Erythroblast (primary cell): ENCODE measurements at regions not wholly inside any gene's neighbourhood (a gene's known extent, or its start where the extent isn't known, plus 50 kb on each side); places are given as distances from the start of the nearest gene placed in this dataset.

Experiments used
- DNase-seq, 2 experiments: peaks; one replicate each; lab custom pipeline; 2025; lab: John Stamatoyannopoulos, UW
- GATA1 ChIP-seq: IDR thresholded peaks from 2 replicates; pipeline ENCODE4 v1.6.1; 2011; ENCODE audit warnings: low read depth, mild to moderate bottlenecking, control low read depth, low read length, moderate library complexity
- POLR2A ChIP-seq: IDR thresholded peaks from 2 replicates; pipeline ENCODE4 v1.6.1; 2011; ENCODE audit warnings: mild to moderate bottlenecking, low read length

- TF ChIP-seq GATA1 = no peak
- no peak for TF ChIP-seq POLR2A
- DNase-seq = no peak
Observed at GRCh38 chr2:146624430-146625160, 1220.2 kb upstream of the ACVR2A start.

GRCh38 chr2:146623771-146624170 lies 1221.1 kb upstream of the ACVR2A start:
- TF ChIP-seq POLR2A (no peak), GATA1 (no peak)
- no peak for DNase-seq

DNA sequence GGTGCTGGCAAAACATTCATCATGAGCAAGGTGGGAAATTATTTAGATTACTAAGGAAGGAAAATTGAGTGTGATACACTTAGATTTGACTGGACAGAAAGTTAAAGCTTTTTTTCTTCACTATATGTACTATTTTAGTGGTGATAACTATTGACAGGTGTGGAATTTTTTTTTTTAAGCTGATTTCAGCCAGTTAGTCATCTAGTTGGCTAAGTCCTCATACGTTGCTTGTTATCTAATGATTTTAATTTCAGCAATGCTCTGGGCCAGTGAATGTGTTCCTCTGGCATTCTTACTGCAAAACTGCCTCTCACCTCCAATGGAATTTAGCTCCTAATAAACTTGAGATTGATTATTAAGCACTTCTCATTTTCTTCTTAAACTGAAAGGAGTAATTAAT lies 1223.2 kb upstream of the ACVR2A start:
- TF ChIP-seq GATA1 (no peak), POLR2A (no peak)
- DNase-seq = no peak

- no peak for DNase-seq
- TF ChIP-seq POLR2A = no peak
- TF ChIP-seq GATA1 = no peak
Observed at GRCh38 chr2:146615778-146616177, 1229.1 kb upstream of the ACVR2A start.

DNA sequence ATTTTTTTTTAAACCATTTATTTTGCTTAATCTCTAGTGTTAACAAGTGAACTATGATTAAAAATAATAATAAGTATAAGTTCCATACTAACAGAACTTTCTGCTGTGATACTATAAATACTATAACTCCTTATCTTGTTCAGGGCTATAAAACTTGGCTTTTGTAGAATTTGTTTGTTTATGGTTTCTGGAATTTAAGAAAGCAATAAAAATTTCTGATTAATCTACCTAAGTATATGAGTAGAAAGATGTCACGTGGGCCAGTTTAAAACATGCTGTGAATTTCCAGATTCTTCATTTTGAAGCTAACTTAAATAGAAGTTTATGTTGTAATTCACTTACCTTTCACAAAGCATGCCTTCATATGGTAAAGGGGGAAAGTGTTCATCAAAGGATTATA lies 1236.3 kb upstream of the ACVR2A start:
- DNase-seq = no peak
- TF ChIP-seq GATA1 = no peak
- TF ChIP-seq POLR2A = no peak

DNA sequence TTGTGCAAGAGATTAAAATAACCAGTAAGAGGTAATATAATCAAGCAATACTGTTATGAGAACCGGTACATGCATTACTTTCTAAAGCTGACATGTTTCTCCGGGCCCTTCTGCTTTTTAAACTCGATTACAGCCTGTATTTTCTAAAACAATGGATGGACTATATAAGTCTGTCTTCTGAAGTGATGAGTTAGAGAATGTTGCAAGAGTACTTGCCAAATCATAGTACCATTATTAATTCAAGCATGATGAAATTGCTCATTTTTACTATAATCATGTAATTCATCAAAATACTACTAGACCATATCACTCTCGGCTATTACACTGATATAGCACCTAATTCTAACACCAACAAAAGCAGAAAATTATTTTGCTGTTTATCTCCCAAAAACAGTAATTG lies 1240.3 kb upstream of the ACVR2A start:
- TF ChIP-seq POLR2A = no peak
- TF ChIP-seq GATA1 = no peak
- DNase-seq = no peak

DNA sequence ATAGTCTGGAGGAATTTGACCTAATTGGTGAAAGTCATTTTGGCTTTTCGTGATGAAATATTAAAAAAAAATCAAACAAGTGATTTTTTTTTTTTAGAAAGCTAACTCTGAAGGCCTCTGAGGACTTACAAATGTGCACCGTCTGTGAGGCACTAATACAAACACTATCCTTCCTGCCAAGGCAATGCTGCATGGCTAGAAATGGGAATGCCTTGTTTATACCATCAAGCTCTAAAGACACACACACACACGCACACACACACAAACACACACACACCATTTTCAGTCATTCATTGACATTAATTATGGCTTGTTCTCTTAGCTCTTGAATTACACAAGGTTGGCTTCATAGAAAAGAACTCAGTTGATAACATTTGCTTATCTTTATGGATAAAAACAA lies 1242.0 kb upstream of the ACVR2A start:
- no peak for DNase-seq
- TF ChIP-seq POLR2A = no peak
- no peak for TF ChIP-seq GATA1

DNA sequence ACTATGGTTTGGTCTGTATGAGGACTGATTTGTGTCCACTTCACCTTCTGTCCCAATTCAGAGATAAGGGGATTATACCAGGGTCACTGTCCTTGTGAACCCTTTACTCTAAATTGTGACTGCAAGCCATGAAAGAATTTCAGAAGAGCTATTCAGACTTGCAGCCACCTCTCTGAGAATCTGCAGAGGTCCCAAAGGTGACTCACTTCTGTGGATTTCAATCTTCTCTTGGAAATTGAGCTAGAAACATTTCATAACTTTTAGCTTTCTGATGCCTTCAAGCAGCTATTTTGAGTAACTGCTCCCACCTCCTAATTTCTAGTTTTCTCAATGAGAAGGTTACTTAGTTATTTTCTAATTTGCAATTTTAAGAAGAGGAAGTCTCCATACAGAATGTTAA lies 1242.4 kb upstream of the ACVR2A start:
- TF ChIP-seq GATA1 = no peak
- no peak for TF ChIP-seq POLR2A
- no peak for DNase-seq

DNA sequence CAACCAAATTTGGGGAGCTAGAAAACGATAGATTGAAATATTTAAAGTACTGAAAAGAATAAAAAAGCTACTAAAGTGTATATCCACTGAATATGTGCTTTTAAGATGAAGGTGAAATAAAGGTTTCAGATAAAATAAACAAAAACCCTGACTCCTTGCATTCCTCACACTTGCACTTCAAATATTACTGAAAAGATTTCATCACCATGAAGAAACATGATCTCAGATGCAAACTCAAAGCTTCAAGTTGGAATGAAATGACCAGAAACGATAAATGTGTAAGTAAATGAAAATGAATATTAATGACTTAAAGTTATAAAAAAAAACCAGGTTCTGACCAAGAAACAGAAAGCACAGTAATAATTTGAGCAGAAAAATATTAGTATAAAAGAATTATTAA lies 1246.0 kb upstream of the ACVR2A start:
- no peak for DNase-seq
- TF ChIP-seq POLR2A (no peak), GATA1 (no peak)

- TF ChIP-seq GATA1 (no peak), POLR2A (no peak)
- DNase-seq = no peak
Observed at GRCh38 chr2:146597291-146597690, 1247.5 kb upstream of the ACVR2A start.

DNA sequence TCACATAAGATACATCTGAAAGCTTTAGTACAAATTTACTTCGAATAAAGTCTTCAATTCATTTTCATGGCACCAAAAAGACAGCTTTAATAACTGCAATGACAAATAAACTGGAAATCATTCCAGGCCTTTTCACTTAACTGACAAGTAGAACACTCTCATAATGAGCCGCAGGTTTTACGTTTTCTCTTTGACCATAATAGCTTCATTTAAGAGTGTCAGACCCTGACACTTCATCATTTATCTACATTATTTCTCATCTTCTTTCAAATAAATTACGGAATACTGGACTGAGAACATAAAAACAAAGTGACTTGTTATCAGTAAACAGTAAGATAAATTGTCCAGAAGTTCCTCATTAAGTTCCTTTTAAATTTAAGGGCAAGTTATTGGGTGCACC lies 1252.9 kb upstream of the ACVR2A start:
- no peak for TF ChIP-seq POLR2A
- no peak for TF ChIP-seq GATA1
- DNase-seq = no peak

GRCh38 chr2:146587291-146587713 lies 1257.5 kb upstream of the ACVR2A start:
- no peak for TF ChIP-seq GATA1
- no peak for TF ChIP-seq POLR2A
- no peak for DNase-seq

DNA sequence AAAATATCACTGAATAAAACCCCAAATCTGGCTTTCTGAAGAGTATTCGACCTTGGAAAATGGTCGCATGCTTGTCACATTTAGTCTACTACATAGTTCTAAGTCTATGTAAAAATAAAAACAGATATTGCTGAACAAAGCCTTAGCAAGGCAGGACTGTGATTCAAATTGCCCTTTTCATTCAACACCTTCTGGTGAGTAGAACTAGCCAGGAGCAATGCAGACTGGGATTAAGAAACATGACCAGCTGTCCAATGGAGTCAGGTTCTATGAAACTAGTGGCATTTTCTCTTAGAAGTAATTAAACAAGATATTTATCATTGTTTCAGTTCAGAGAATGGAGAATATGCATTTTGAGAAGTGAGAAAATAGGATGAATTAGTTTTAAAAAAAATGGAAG lies 1260.5 kb upstream of the ACVR2A start:
- TF ChIP-seq POLR2A = no peak
- no peak for TF ChIP-seq GATA1

DNA sequence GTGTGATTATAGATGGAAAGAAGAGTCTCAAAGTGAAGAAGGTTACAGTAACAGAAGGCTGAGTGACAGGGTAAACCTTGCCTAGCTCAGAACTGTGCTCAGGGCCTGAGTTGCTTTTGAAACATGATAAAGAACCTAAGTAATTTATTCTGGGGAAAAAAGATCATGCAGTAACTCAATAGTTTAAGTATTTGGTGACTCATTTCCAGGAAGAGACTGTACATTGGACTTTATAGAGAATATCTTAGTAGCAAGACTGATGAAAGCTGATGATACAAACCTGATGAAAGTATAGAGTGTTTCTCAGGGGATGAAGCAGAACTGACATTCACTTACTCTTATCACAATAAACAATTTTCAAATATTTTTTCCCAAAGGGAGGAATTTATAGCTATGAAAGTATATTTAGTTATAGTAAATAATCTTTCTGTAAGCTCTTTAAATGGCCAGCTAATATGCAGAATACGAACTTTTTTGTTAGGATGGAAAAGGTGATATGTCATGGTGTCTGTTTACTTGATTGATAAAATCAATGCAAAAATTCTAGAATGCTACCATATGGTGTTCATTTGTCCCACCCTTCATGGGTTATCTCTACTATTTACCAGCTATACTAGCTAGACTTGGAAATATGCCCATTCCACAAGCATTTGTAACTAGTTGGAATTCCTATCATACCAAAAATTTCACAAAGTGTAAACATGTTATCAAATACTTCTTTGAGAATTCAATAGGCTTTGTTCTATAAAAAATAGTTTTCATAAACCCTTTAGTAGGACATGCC lies 1265.5 kb upstream of the ACVR2A start:
- DNase-seq = no peak
- no peak for TF ChIP-seq POLR2A

More for the DNA sequence above, 1260.5 kb upstream of the ACVR2A start:
- no peak for DNase-seq
